DMS 273 treated with DMSO at 0.1 percent for 48 hours (cell line): ENCODE measurements at regions not wholly inside any gene's neighbourhood (a gene's known extent, or its start where the extent isn't known, plus 50 kb on each side); places are given as distances from the start of the nearest gene placed in this dataset.

Source experiments
- DNase-seq: peaks from one replicate; lab custom pipeline; 2025; lab: John Stamatoyannopoulos, UW

- DNase-seq: no peak
These were observed 551.7 kb upstream of the LRRTM1 start for GRCh38 chr2:80856227-80856626.

GRCh38 chr2:80854831-80855230, 550.3 kb upstream of the LRRTM1 start:
- no peak for DNase-seq

GRCh38 chr2:80852808-80853139, 548.2 kb upstream of the LRRTM1 start:
- DNase-seq: no peak

GRCh38 chr2:80852079-80852807, 547.7 kb upstream of the LRRTM1 start:
- DNase-seq: no peak

DNA sequence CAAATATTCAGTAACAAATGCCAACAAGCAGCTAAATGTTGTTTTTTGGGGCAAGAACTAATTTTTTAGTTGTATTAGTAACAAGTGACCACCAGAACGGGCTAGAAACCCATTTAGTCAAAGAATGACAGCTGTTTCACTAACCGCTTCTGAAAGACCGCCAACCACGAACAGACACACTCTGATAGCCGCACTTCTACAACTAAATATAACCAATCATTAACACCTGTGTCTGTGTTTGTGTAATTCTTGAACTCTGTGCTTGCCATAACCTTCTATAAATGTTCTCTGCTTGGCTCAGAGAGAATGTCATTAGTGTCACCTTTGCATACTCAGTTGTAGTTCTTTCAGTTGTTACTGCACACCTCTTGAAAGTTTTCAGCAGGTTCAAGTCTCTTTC, 526.3 kb upstream of the LRRTM1 start:
- DNase-seq: no peak

DNA sequence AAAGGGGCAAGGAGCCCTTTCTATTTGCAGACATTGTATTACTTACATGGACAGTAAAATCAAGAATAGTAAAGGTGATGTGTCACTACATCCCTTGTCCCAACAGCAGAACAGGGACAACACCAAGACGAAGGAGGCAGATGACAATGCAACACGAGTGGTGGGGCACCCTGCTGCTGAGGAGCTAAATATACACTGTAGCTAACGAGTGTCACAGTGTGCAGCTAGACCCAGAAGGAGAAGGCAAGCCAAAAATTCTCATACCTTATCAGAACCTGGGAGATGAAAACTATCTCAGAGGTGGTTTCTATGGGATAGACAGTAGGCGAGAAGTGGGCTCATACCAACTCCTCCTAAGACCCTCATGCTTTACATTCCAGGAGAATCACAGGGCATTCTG, 518.4 kb upstream of the LRRTM1 start:
- DNase-seq: no peak

DNA sequence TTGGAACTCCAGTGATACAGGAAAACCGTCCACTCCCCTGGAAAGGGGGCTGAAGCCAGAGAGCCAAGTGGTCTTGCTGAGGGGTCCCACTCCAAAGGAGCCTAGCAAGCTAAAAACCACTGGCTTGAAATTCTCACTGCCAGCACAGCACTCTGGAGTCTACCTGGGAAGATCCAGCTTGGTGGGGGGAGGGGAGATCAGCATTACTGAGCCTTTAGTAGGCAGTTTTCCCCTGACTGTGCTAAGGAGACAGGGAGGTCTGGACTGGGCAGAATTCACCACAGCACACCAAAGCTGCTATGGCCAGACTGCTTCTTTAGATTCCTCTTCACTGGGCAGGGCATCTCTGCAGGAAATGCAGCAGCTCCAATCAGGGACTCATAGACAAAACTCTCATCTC, 510.7 kb upstream of the LRRTM1 start:
- no peak for DNase-seq

GRCh38 chr2:80786584-80786983, 482.0 kb upstream of the LRRTM1 start:
- DNase-seq: no peak

GRCh38 chr2:80778704-80779103, 474.2 kb upstream of the LRRTM1 start:
- DNase-seq: no peak

- no peak for DNase-seq
These were observed 444.0 kb upstream of the LRRTM1 start for GRCh38 chr2:80748592-80748991.

GRCh38 chr2:80737047-80737446, 432.5 kb upstream of the LRRTM1 start:
- no peak for DNase-seq

DNA sequence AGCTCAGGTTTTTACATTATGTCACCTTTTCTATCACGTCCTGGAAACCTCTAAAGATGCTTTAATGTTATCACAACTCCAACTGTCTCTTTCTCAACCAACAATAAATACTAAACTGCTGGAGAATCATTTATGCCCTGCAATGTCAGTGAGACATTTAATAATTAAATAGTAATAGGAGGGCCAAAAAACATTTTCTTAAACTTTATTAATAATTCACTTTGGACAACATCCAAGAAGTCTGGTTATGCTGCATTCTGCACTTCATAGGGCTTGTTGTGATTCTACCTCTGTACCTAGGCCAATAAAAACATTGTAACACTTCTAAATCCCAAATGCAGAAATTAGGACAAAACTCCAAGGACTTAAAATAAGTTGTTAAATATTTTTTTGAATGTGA, 420.4 kb upstream of the LRRTM1 start:
- DNase-seq: no peak

DNA sequence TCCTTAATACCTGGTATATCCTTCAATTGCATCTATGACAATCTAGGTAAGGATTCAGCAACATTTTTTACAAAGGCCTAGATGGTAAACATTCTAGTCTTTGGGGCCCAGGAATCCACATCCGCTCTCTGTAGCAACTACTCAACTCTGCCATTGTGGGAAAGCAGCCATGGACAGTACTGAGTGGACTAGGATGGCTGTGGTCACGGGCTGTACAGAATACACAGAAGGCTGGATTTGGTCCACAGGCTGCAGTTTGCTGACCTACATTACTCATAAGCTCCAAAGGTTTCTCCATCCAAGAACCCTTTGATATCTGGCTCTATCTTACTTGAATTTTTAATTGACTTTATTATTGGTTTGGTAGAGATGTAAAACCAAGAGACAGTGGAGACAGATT, 418.3 kb upstream of the LRRTM1 start:
- no peak for DNase-seq

DNA sequence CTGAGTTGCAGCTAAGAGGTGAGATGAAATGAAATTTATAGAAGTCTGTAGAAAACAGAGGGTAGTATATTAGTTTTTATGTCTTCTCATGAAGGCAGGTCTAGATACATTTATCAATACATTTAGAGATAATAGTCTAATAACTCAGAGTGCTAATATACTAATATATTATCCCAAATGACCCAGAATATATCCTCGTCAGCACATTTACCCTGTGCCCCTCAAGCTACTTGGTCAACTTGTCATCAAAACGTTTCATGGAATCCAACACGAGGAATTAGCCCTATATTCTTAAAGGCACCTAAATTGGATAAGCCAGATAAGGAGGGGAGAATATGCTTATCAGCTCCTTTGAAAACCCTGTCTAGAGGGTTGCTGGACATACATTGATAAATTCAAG, 415.1 kb upstream of the LRRTM1 start:
- no peak for DNase-seq

DNA sequence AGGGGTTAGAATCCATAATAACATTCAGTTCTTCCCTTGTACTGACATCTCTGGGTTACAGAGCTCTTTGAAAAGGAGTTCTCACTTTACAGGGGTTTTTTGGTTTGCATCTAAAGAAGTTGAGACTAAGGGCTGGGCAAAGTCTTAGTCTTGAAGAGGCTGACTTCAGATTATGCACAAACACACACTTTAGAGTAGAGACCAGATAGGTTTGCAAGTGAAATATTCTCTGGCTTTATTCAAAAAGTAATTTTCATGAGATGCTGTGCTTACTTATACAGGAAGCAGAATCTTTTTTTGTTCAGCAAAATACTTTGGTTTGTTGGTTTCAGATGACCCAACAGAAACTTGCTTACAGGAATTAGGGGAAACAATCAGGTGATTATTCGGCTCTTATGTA, 410.9 kb upstream of the LRRTM1 start:
- DNase-seq: no peak

GRCh38 chr2:80711915-80712314, 407.4 kb upstream of the LRRTM1 start:
- no peak for DNase-seq

GRCh38 chr2:80706951-80707350, 402.4 kb upstream of the LRRTM1 start:
- DNase-seq: no peak

- DNase-seq: no peak
These were observed 402.0 kb upstream of the LRRTM1 start for GRCh38 chr2:80706541-80706940.

- no peak for DNase-seq
These were observed 399.0 kb upstream of the LRRTM1 start for GRCh38 chr2:80703532-80703931.

GRCh38 chr2:80700961-80701360, 396.4 kb upstream of the LRRTM1 start:
- DNase-seq: no peak
